ENCODE measurements at regions not wholly inside any gene's neighbourhood (a gene's known extent, or its start where the extent isn't known, plus 50 kb on each side); places are given as distances from the start of the nearest gene placed in this dataset.

GRCh38 chr5:106399391-106399790 lies 1271.3 kb downstream of the EFNA5 start:
- Histone ChIP-seq H3K27me3 (ENCODE audit: insufficient read depth, low read length) (no peaks in the 10 kb centered on the region), H3K4me2 (ENCODE audit: low read length) (no peak overlapping the region), H3K4me3 (replicated peaks in 1 of 2; ENCODE audit: low read depth in 1 of 2, low read length in 2 of 2) (no peak overlapping the region), H3K9me3 (ENCODE audit: control insufficient read depth in 1 of 2, insufficient read depth in 1 of 2, low read depth in 1 of 2, low read length in 2 of 2) (no peaks in the 10 kb centered on the region), H3K9me2 (ENCODE audit: insufficient read depth) (no peaks in the 10 kb centered on the region), H3K9ac (ENCODE audit: low read length) (no peak overlapping the region), H2AFZ (ENCODE audit: low read depth, low read length, poor library complexity, severe bottlenecking) (peak overlapping the region; percentile 85), H3K79me2 (ENCODE audit: insufficient read depth, low read length) (no peaks in the 10 kb centered on the region), H3K27ac (ENCODE audit: low read depth, low read length) (no peak overlapping the region), H3K4me1 (ENCODE audit: control insufficient read depth in 1 of 2, insufficient read depth in 2 of 2, low read length in 2 of 2) (peaks cover 0 to 27% of the 10 kb centered on the region in 2 experiments; a peak in 2 of 4 replicates), H4K20me1 (ENCODE audit: insufficient read depth) (no peaks in the 10 kb centered on the region), H3K36me3 (ENCODE audit: control insufficient read depth in 1 of 2, insufficient read depth in 2 of 2, low read length in 2 of 2) (no peaks in the 10 kb centered on the region)
- DNase-seq (ENCODE audit: low read depth, low spot score) (no peak), ATAC-seq (no peak)
- ChIA-PET RAD21 (ENCODE audit: low non-redundant PET in 1 of 2, low total read pairs in 2 of 2, uncharacterized antibody in 2 of 2, unreplicated experiment in 2 of 2) (no interaction called here), CTCF (no interaction called here), POLR2A (no interaction called here)
- no TSS peak for BruUV-seq (replicated peaks)
- intact Hi-C loops (cut with micrococcal nuclease): no loop called here
- TF ChIP-seq JUND (IDR thresholded peaks at IDR 0.05) (no peak), FOSL1 (IDR thresholded peaks at IDR 0.05; ENCODE audit: low read depth) (no peak), SP1 (IDR thresholded peaks at IDR 0.05; ENCODE audit: low read depth) (no peak), CEBPB (IDR thresholded peaks at IDR 0.05; ENCODE audit: low read depth) (no peak), CBX3 (IDR thresholded peaks at IDR 0.05; ENCODE audit: low read depth) (no peak), ZBTB33 (IDR thresholded peaks at IDR 0.05; ENCODE audit: extremely low read depth, insufficient replicate concordance, low read length) (no peak), POLR2AphosphoS5 (IDR thresholded peaks at IDR 0.05; ENCODE audit: low read depth, low read length) (no peak), SIN3A (IDR thresholded peaks at IDR 0.05; ENCODE audit: low read depth) (no peak), MAX (IDR thresholded peaks at IDR 0.05) (no peak), POLR2A (IDR thresholded peaks at IDR 0.05; ENCODE audit: borderline replicate concordance, extremely low read depth, insufficient read depth, insufficient read length) (no peak), ZFX (IDR thresholded peaks at IDR 0.05) (no peak)

- H3K4me3 ChIP-seq (replicated peaks in 1 of 2; ENCODE audit: low read depth in 1 of 2, low read length in 2 of 2): no peak overlapping the region
- H2AFZ ChIP-seq (ENCODE audit: low read depth, low read length, poor library complexity, severe bottlenecking): peak overlapping the region; percentile 85
- no TSS peak for BruUV-seq (replicated peaks)
- H4K20me1 ChIP-seq (ENCODE audit: insufficient read depth): no peaks in the 10 kb centered on the region
- H3K36me3 ChIP-seq (ENCODE audit: control insufficient read depth in 1 of 2, insufficient read depth in 2 of 2, low read length in 2 of 2): no peaks in the 10 kb centered on the region
- peaks cover 0 to 27% of the 10 kb centered on the region in 2 experiments; a peak in 2 of 4 replicates for H3K4me1 ChIP-seq (ENCODE audit: control insufficient read depth in 1 of 2, insufficient read depth in 2 of 2, low read length in 2 of 2)
- RAD21 ChIA-PET (ENCODE audit: low non-redundant PET in 1 of 2, low total read pairs in 2 of 2, uncharacterized antibody in 2 of 2, unreplicated experiment in 2 of 2): no interaction called here
- no peaks in the 10 kb centered on the region for H3K79me2 ChIP-seq (ENCODE audit: insufficient read depth, low read length)
- no peak overlapping the region for H3K27ac ChIP-seq (ENCODE audit: low read depth, low read length)
- H3K27me3 ChIP-seq (ENCODE audit: insufficient read depth, low read length): no peaks in the 10 kb centered on the region
- no peaks in the 10 kb centered on the region for H3K9me2 ChIP-seq (ENCODE audit: insufficient read depth)
- intact Hi-C loops (cut with micrococcal nuclease): no loop called here
- CTCF ChIA-PET: no interaction called here
- POLR2A ChIA-PET: no interaction called here
- DNase-seq (ENCODE audit: low read depth, low spot score) (peak; percentile 89), ATAC-seq (peak; percentile 91)
- H3K9ac ChIP-seq (ENCODE audit: low read length): peak overlapping the region; percentile 34
- H3K4me2 ChIP-seq (ENCODE audit: low read length): peak overlapping the region; percentile 53
- no peaks in the 10 kb centered on the region for H3K9me3 ChIP-seq (ENCODE audit: control insufficient read depth in 1 of 2, insufficient read depth in 1 of 2, low read depth in 1 of 2, low read length in 2 of 2)
- TF ChIP-seq POLR2AphosphoS5 (IDR thresholded peaks at IDR 0.05; ENCODE audit: low read depth, low read length) (peak; percentile 51; the same call in 1 of the 2 replicates), EGR1 (IDR thresholded peaks at IDR 0.05; ENCODE audit: low read depth) (no peak), CTCF (IDR thresholded peaks at IDR 0.05 in 2 of 3, conservative IDR thresholded peaks at IDR 0.05 in 1 of 3; ENCODE audit: borderline replicate concordance in 1 of 3, insufficient read depth in 1 of 3, low read depth in 2 of 3, low read length in 2 of 3) (no peak), ZFX (IDR thresholded peaks at IDR 0.05) (no peak), TCF7L2 (IDR thresholded peaks at IDR 0.05; ENCODE audit: borderline replicate concordance, extremely low read depth, insufficient read depth, insufficient read length) (no peak), EZH2phosphoT487 (IDR thresholded peaks at IDR 0.05; ENCODE audit: borderline replicate concordance) (no peak), ZNF274 (IDR thresholded peaks at IDR 0.05; ENCODE audit: low read depth, low read length) (no peak)
Observed at GRCh38 chr5:106397700-106398099, 1273.0 kb downstream of the EFNA5 start.

Measured in HCT116 (cell line).